B cell (primary cell): ENCODE measurements at regions not wholly inside any gene's neighbourhood (a gene's known extent, or its start where the extent isn't known, plus 50 kb on each side); places are given as distances from the start of the nearest gene placed in this dataset.

ENCODE experiments used
- CTCF ChIP-seq: fragments of 200-600 bp; IDR thresholded peaks from one replicate; pipeline ENCODE4 v1.8.0; 2022; ENCODE audit warnings: antibody characterized with exemption, mild to moderate bottlenecking
- EZH2 ChIP-seq: IDR thresholded peaks from 2 replicates; pipeline ENCODE4 v1.6.1; 2012; ENCODE audit warnings: borderline replicate concordance, low read depth, mild to moderate bottlenecking, moderate library complexity, low read length; ENCODE audit not compliant: insufficient read depth, poor library complexity, severe bottlenecking

GRCh38 chr11:112831969-112832766 is 129.1 kb upstream of the NCAM1 start:
- TF ChIP-seq CTCF, result no peak
- TF ChIP-seq EZH2, result no peak
